Natural killer cell treated with Interleukin-12 subunit alpha and Interleukin-12 subunit beta and Interleukin-15 and Interleukin-18, amount 100 ng/mL, for 72 hours (primary cell): ENCODE measurements at regions not wholly inside any gene's neighbourhood (a gene's known extent, or its start where the extent isn't known, plus 50 kb on each side); places are given as distances from the start of the nearest gene placed in this dataset.

Experiments
- ATAC-seq, 2 donors: fragments of 150-1000 bp; cut with Tn5 transposase in 1 of 2; sonication (Bioruptor Pico), chemical (Tn5 transposase) in 1 of 2; 2 replicates each; pipeline ENCODE4 v1.10.0; 2021
- DNase-seq: peaks from one replicate; pipeline ENCODE4 v3.0.0; 2022; ENCODE audit warnings: low spot score
- H3K27ac Mint-ChIP-seq, 2 donors: 1 replicate in 1 of 2; 2 replicates in 1 of 2; pipeline ENCODE4 v1.8.0; 2022; ENCODE audit warnings: mixed read lengths in 2 of 2, mild to moderate bottlenecking in 1 of 2, moderate library complexity in 1 of 2
- H3K27me3 Mint-ChIP-seq, 2 donors: 1 replicate in 1 of 2; 2 replicates in 1 of 2; pipeline ENCODE4 v1.8.0; 2022; ENCODE audit warnings: mixed read lengths in 2 of 2
- H3K36me3 Mint-ChIP-seq: one replicate; pipeline ENCODE4 v1.8.0; 2022; ENCODE audit warnings: mixed read lengths
- H3K4me1 Mint-ChIP-seq, 2 donors: 1 replicate in 1 of 2; 2 replicates in 1 of 2; pipeline ENCODE4 v1.8.0; 2022; ENCODE audit warnings: low read depth in 2 of 2, mixed read lengths in 2 of 2, mild to moderate bottlenecking in 1 of 2
- H3K4me3 Mint-ChIP-seq: one replicate; pipeline ENCODE4 v1.8.0; 2022; ENCODE audit warnings: mixed read lengths
- H3K9me3 Mint-ChIP-seq: 2 replicates; pipeline ENCODE4 v1.8.0; 2022; ENCODE audit warnings: mixed read lengths

DNA sequence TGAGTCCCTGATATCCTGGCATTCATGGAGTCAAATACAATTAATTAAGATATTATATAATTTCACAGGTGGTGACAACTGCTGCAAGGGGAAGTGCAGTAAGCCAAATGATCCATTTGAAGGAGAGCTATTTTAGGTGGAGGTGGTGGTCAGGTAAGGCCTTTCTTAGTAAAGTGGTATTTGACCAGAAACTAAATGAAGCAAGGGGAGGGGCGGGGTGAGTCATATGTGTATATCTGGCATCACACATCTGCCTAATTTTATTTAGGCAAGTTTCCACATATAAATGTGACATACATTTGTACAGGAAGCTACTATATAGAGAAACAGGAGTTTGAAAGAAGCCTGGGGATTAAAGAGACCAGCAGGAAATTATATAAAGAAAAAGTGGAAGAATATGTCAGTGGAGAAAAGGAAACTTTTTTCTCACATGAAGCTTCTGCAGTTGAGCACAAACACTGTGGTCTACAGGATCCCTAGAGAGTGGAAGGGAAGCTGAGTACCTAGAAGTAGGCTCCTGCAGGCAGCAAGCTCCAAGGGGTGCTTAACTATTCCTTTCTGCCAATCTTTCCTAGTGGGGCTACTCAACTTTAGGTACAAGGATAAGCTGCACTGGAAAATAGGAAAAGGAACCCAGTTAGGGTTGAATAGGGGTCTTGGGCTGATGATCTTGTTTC is 99.6 kb downstream of the OGFRL1 start:
- no peak for DNase-seq
- H3K27ac Mint-ChIP-seq, result no peak overlapping the region
- H3K9me3 Mint-ChIP-seq, result no peaks in the 10 kb centered on the region
- peaks cover 8 to 10% of the 10 kb centered on the region in 2 donors for H3K27me3 Mint-ChIP-seq
- ATAC-seq, result no peak
- H3K36me3 Mint-ChIP-seq, result no peaks in the 10 kb centered on the region
- H3K4me1 Mint-ChIP-seq, result no peaks in the 10 kb centered on the region
- H3K4me3 Mint-ChIP-seq, result no peak overlapping the region

DNA sequence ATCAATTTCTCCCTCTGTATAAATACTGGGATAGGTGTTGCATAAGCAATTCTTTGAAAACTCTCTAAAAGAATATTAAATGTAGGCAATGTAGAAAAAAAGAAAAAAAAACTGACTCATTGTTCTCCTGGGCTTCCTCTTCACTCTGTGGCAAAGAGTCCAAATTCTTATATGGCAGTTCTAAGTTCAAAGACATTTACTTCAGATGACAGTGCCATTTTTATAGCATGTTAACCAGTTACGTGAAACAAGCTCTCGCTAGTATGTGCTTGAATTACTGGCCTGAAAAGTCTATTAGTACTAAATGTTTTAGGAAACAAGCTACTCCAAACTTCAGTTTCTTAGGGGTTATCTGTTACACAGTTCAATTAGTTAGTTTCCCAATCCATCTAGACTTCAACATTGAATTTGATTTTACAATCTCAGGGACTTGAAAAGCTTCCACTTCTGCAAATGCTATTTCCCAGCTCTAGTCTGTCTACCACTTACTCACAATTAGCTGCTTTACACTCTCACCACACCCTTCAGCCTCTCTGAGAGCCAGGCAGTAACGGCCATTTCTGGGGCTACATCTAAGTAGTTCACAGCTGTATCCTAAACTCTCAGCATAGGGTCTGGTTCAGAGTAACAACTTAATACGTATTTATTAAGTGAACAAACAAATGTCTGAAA is 100.4 kb downstream of the OGFRL1 start:
- no peaks in the 10 kb centered on the region for H3K36me3 Mint-ChIP-seq
- peaks cover 8 to 10% of the 10 kb centered on the region in 2 donors for H3K27me3 Mint-ChIP-seq
- DNase-seq, result no peak
- H3K9me3 Mint-ChIP-seq, result no peaks in the 10 kb centered on the region
- no peak overlapping the region for H3K27ac Mint-ChIP-seq
- no peak for ATAC-seq
- H3K4me3 Mint-ChIP-seq, result no peak overlapping the region
- H3K4me1 Mint-ChIP-seq, result no peaks in the 10 kb centered on the region

DNA sequence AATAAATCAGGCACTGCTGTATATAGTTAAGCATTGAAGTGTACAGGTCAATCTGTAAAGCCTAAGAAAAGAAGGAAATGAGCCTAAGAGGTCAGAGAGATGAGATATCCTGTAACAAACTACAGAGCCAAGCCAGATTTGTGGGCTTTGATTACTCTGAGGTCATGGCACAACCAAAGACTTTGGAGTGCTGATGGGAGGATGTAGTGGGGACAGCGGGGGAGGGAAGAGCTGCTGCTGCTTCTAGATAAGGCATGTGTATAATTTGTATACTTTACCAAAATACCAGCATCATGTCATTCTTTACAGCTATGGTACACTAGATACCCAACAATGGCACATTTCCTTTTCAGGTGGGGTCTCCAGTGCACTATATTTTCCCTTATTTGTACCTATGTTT is 102.5 kb downstream of the OGFRL1 start:
- H3K4me1 Mint-ChIP-seq, result no peaks in the 10 kb centered on the region
- ATAC-seq, result no peak
- H3K9me3 Mint-ChIP-seq, result no peaks in the 10 kb centered on the region
- H3K27ac Mint-ChIP-seq, result no peak overlapping the region
- H3K27me3 Mint-ChIP-seq, result peaks cover 8 to 10% of the 10 kb centered on the region in 2 donors
- H3K4me3 Mint-ChIP-seq, result no peak overlapping the region
- no peak for DNase-seq
- no peaks in the 10 kb centered on the region for H3K36me3 Mint-ChIP-seq

DNA sequence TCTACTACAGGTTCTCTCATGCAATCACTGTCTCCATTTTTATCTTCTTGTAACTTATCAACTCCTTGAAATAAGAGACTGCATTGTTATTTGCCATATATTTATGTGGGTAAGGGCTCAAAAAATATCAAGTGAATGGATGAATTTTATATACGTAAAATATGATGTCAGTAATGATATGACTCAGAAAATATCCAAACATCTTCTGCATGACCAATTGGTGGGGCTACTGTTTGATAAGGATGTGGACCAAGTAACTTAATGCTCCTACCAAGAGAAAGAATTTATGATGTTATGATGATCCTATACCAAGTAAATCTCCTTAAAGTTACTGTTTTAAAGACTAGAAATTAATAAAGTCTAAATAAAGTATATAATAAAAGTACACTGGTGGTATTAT is 103.7 kb downstream of the OGFRL1 start:
- peaks cover 11 to 18% of the 10 kb centered on the region in 2 donors for H3K27me3 Mint-ChIP-seq
- H3K4me1 Mint-ChIP-seq, result no peaks in the 10 kb centered on the region
- DNase-seq (no peak), ATAC-seq (no peak)
- H3K36me3 Mint-ChIP-seq, result no peaks in the 10 kb centered on the region
- H3K27ac Mint-ChIP-seq, result no peak overlapping the region
- no peaks in the 10 kb centered on the region for H3K9me3 Mint-ChIP-seq
- no peak overlapping the region for H3K4me3 Mint-ChIP-seq

DNA sequence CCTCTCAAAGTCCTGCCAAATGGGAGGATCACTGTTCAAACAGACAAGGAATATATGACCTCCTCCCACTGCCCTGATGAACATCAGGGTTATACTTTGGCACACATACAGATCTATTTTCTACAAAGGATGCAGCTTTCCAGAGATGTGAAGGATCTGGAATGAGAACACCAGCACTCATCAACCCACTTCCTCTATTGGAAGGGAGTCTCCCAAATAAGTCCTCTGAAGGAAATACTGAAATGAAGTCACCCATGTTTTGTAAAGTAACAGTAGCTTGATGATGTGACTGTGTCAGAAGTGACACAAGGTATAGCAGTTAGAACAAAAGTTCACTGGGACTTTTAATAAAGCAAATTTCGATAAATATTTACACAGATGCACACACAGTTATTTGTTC is 104.9 kb downstream of the OGFRL1 start:
- DNase-seq (no peak), ATAC-seq (no peak)
- Mint-ChIP-seq H3K27ac (no peak overlapping the region), H3K27me3 (peaks cover 14 to 24% of the 10 kb centered on the region in 2 donors), H3K36me3 (no peaks in the 10 kb centered on the region), H3K9me3 (no peaks in the 10 kb centered on the region), H3K4me3 (no peak overlapping the region), H3K4me1 (no peaks in the 10 kb centered on the region)

DNA sequence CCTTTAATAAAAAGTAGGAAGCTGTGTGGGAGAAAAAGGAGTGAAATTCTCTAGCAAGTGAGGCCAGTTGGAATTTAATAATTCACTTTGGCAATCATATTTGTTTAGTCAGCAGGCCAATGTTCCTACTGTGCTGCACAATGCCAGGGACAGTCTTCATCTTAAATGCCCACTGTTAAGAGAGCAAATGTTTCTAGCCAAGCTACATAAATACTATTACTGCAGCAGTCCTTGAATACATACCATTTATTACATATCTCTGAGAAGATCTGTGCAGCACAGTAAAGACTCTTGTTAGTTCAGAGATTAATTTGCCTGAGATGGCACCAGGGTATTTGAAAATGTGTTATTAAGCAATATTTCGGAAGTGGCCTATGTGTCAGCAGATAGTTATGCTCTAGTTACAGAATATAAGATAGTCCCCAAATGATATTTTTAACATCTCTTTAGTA is 105.4 kb downstream of the OGFRL1 start:
- ATAC-seq, result no peak
- Mint-ChIP-seq H3K27me3 (peaks cover 14 to 24% of the 10 kb centered on the region in 2 donors), H3K4me1 (no peaks in the 10 kb centered on the region), H3K27ac (no peak overlapping the region), H3K9me3 (no peaks in the 10 kb centered on the region), H3K4me3 (no peak overlapping the region), H3K36me3 (no peaks in the 10 kb centered on the region)
- no peak for DNase-seq

DNA sequence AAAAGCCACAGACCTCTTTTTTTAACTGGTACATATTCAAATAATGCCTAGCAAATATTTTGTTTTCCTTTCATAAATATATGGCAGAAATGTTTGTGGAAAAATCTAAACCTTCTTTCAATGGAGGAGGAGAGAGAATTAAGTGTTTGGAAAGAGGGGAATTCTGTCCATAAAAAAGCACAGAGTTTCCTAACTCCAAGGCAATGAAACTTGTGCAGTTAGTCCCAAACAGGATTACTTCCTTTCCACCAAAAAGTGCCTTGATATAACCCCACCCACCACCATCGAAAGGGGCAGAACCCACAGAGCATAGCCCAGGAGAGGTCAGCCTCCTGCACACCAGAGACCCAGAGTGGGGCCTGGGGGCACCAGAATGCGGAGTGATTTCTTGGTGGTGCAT is 106.3 kb downstream of the OGFRL1 start:
- H3K27me3 Mint-ChIP-seq, result peaks cover 14 to 24% of the 10 kb centered on the region in 2 donors
- ATAC-seq (no peak), DNase-seq (no peak)
- H3K9me3 Mint-ChIP-seq, result no peaks in the 10 kb centered on the region
- no peak overlapping the region for H3K27ac Mint-ChIP-seq
- H3K4me3 Mint-ChIP-seq, result no peak overlapping the region
- no peaks in the 10 kb centered on the region for H3K36me3 Mint-ChIP-seq
- no peaks in the 10 kb centered on the region for H3K4me1 Mint-ChIP-seq

DNA sequence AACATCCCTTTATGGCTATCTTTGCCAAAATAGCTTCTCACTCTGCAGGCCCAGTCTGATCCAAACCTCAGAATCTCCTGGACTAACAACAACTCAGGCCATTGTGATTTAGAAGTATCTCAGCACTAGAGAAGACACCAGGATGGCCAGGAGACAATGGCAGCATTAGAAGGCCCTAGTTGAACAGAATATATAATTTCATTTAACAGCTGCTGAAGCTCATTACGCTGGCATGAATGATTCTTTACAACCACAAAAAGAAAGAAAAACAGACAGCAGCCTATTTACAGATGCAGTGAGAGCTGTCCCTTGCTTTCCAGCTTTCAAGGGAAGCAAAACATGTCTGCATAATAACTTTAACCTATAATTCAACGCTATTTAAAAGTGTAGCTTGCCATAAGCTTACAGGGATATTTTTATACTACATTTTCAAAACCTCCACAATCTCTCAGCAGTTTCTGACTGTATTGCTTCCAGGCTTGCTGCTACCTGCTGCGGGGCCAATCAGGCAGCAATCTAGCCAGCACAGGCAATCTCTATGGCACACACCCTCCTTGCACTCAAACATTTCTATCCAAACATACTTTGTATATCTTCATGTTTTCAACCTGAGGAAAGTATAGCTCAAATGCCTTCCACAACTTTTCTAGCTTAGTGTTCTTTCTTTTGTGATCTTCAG is 107.3 kb downstream of the OGFRL1 start:
- H3K27me3 Mint-ChIP-seq, result peaks cover 14 to 24% of the 10 kb centered on the region in 2 donors
- no peaks in the 10 kb centered on the region for H3K36me3 Mint-ChIP-seq
- no peak overlapping the region for H3K27ac Mint-ChIP-seq
- no peaks in the 10 kb centered on the region for H3K9me3 Mint-ChIP-seq
- ATAC-seq (no peak), DNase-seq (no peak)
- no peak overlapping the region for H3K4me3 Mint-ChIP-seq
- no peaks in the 10 kb centered on the region for H3K4me1 Mint-ChIP-seq

DNA sequence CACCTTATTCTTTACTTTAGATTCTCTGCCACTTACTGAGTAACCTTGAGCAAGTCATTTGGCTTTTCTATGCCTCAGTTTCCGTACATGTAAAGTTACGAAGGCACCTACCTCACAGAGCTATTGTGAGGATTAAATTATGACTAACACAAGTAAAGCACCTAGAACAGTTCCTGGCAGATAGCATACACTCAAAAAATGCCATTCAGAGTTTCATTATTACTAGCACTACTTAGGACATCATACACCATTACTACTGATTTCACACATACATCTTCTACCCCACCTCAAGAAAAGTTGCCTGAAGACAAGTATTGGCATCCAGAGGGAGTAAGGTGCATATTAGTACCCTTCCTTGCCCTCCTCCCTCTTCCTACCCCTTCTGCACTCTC is 107.8 kb downstream of the OGFRL1 start:
- Mint-ChIP-seq H3K27ac (no peak overlapping the region), H3K27me3 (peaks cover 14 to 23% of the 10 kb centered on the region in 2 donors), H3K4me3 (no peak overlapping the region), H3K36me3 (no peaks in the 10 kb centered on the region), H3K9me3 (no peaks in the 10 kb centered on the region), H3K4me1 (no peaks in the 10 kb centered on the region)
- ATAC-seq, result peak; percentile 20 to 63
- no peak for DNase-seq

DNA sequence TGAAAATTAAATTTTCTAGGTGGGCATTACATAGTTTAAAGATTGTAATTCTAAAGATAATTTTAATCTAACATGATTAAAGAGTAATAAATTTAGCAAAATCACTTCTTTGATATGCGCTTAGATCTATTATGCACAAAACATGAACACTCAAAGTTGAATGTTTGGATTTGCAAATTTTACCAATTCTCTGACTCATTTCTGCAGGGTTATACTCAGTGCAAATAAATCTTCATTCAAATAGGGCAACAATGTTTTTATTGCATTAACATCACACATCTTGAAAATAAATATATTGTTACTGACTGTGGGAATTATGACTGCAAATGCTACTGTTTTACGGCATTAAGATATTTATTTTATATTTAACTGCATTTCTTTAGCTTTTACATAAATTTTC is 110.7 kb downstream of the OGFRL1 start:
- Mint-ChIP-seq H3K27ac (no peak overlapping the region), H3K27me3 (peaks cover 6 to 19% of the 10 kb centered on the region in 2 donors), H3K4me1 (no peaks in the 10 kb centered on the region), H3K4me3 (no peak overlapping the region), H3K36me3 (no peaks in the 10 kb centered on the region), H3K9me3 (no peaks in the 10 kb centered on the region)
- ATAC-seq, result no peak
- DNase-seq, result no peak

DNA sequence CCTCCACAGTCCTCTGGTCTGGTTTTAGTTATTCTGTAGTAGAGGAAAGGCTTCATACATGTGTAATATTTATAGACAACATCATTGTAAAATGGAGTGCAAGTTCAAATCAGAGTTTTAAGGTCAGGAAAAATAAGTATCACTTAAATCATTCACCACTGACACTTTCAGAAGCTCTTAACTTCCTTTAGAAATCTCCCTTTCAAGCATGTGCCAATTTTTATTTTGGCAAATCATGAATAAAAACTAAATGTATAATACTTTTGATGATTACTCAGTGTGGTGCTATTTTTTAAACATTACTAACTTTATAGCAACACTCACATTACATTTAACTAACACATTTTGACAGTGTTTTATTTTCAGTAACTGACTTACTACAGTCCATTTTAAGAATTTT is 112.2 kb downstream of the OGFRL1 start:
- Mint-ChIP-seq H3K4me1 (no peaks in the 10 kb centered on the region), H3K9me3 (no peaks in the 10 kb centered on the region), H3K4me3 (no peak overlapping the region), H3K27ac (no peak overlapping the region), H3K27me3 (peaks cover 6 to 24% of the 10 kb centered on the region in 2 donors), H3K36me3 (no peaks in the 10 kb centered on the region)
- DNase-seq (no peak), ATAC-seq (no peak)

DNA sequence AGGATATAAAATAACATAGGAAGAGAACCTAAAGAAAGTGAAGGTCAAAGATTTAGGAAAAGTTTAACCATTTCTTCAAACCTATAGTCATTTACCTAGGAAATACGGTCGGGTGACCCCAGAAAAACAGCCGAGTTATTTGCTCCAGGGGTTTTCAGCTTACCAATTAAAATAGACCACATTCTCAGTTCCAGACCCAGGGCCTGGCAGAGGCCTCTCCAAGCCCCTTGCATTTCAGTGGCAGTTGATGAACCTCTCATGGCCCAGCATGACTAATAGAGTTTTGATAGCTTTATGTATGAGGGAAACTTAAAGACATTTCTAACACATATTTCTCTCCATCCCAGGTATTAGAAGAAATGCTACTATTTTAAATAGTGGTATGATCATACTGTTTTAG is 113.5 kb downstream of the OGFRL1 start:
- Mint-ChIP-seq H3K27ac (no peak overlapping the region), H3K4me3 (no peak overlapping the region), H3K36me3 (no peaks in the 10 kb centered on the region), H3K9me3 (no peaks in the 10 kb centered on the region), H3K27me3 (peaks cover 10 to 31% of the 10 kb centered on the region in 2 donors), H3K4me1 (no peaks in the 10 kb centered on the region)
- no peak for DNase-seq
- ATAC-seq, result no peak

DNA sequence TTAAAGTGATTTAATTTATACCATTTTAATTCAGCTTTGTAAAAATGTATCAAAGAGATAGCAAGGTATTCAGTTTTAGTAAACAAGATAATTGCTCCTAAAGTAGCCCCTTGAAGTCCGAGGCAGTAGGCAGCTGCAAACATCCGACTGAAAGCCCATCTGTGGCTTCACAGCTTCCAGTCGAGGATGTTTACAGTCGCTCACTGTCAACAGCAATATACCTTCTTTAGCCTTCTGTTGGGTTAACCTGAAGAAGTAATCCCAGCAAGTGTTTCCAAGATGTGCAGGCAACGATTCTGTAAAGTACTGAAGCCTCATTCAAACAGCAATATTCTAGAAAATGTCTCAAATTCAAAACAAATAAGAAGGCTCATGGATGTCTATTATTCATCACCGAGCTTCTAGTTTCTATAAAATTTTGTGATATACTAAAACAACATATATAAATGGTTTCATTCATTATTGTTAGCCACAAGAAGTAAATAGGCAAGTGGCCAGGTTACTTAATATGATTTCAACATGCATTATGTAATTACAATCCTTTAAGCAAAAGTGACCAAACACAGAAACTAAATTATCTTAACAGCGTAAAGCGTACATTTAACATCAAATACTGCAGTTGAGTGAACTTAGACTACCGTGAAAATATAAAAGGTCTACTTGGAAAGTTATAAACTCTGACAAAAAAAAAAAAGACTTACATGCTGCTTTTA is 115.0 kb downstream of the OGFRL1 start:
- H3K27ac Mint-ChIP-seq, result no peak overlapping the region
- H3K36me3 Mint-ChIP-seq, result no peaks in the 10 kb centered on the region
- H3K27me3 Mint-ChIP-seq, result peaks cover 9 to 27% of the 10 kb centered on the region in 2 donors
- DNase-seq (no peak), ATAC-seq (no peak)
- H3K9me3 Mint-ChIP-seq, result no peaks in the 10 kb centered on the region
- H3K4me3 Mint-ChIP-seq, result no peak overlapping the region
- no peaks in the 10 kb centered on the region for H3K4me1 Mint-ChIP-seq
